ENCODE measurements at regions not wholly inside any gene's neighbourhood (a gene's known extent, or its start where the extent isn't known, plus 50 kb on each side); places are given as distances from the start of the nearest gene placed in this dataset.
"Not testable (repeated sequence)": the region's sequence is repeated elsewhere in the genome, so short reads cannot be mapped to it uniquely, and the experiment has no call there.

DNA sequence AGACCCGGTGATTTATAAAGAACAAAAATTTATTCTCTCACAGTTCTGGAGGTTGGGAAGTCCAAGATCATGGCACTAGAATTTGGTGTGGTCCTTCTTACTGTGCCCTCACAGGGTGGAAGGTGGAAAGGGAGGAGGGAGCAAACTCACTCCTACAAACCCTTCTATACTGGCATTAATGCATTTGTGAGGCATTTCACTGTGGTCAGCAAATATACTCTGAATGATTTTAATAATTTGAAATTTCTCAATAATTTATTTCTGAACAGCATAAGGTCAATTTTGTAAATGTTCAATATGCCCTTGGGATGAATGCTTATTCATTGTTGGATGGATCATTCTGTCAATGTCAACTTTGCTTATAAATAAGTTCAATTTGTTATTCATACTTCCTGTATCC is 120.6 kb downstream of the GATA6 start:
- WGBS, 2 donors, result 93 to 100% methylated on average over 1 of the region's 1 CpG
- H3K27ac ChIP-seq, result no peak overlapping the region
- H3K9me3 ChIP-seq, result no peaks in the 10 kb centered on the region
- no peaks in the 10 kb centered on the region for H3K36me3 ChIP-seq
- no peak for TF ChIP-seq POLR2A (IDR thresholded peaks at IDR 0.05)
- TF ChIP-seq CTCF (IDR thresholded peaks at IDR 0.05), result no peak
- no peak overlapping the region for H3K4me3 ChIP-seq (replicated peaks in 1 of 3)
- intact Hi-C loops (cut with DNase I), result no loop called here
- no peak for DNase-seq
- H3K4me1 ChIP-seq, result peaks cover 0 to 6% of the 10 kb centered on the region in 2 donors
- no peaks in the 10 kb centered on the region for H3K27me3 ChIP-seq

DNA sequence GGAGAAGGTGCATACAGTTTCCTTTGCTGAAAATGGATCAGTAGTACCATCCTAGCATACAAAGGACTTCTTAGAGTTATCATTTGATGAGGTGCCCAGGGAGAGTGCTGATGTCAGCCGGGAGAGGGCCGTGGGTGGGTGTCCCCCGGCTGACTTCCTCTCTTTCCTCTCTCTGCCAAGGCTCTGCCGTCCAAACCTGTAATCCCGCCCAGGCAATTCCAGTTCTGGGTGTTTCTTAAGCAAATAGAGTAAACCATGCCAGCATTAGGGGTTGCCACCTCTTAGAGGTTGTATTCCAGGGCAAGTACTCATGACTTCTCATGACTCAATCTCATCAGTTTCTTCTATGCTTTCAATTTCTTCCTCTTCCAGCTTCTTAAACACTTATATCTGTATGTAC is 117.2 kb downstream of the GATA6 start:
- no peaks in the 10 kb centered on the region for H3K27me3 ChIP-seq
- no peak for TF ChIP-seq POLR2A (IDR thresholded peaks at IDR 0.05)
- TF ChIP-seq CTCF (IDR thresholded peaks at IDR 0.05), result no peak
- H3K27ac ChIP-seq, result no peak overlapping the region
- H3K4me1 ChIP-seq, result peaks cover 0 to 6% of the 10 kb centered on the region in 2 donors
- intact Hi-C loops (cut with DNase I), result no loop called here
- H3K9me3 ChIP-seq, result no peaks in the 10 kb centered on the region
- WGBS, 2 donors, result 15 to 17% methylated on average over 5 of the region's 5 CpGs
- DNase-seq, result peak; percentile 17 to 51
- H3K4me3 ChIP-seq (replicated peaks in 1 of 3), result no peak overlapping the region
- H3K36me3 ChIP-seq, result no peaks in the 10 kb centered on the region

DNA sequence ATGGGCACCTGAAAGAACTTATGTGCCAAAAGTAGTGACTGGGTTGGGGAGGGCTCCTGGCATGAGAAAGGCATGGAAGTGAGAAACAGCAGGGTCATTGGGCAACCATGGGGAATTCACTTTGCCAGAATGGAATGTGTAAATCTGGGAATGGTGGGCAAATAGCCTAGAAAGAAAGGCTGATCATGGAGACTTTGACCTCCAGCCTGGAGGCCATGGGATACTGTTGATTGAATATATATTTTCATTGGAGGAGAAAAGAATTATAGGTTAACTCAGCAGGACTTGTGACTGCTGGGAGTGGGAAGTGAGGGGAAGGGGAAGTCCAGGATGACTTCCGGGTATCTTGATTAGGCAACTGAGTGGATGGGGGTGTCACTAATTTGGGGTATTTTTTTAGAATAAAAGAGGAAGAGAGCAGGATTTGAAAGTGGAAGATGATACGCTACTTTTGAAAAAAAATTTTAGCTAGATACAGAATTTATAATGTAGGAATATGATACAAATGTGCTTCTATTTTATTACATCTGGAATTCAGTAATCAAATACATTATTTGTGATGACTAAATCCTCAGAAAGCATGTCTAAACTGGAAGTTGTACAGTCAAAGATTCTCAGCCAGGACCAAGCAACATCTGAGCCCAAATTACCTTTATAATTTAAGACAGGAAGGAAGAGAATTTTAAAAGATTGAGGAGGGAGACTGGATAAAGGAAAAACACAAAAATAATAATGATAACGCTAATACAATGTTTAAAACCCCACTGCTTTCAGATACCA is 116.2 kb downstream of the GATA6 start:
- Histone ChIP-seq H3K4me3 (replicated peaks in 1 of 3) (no peak overlapping the region), H3K4me1 (peaks cover 0 to 6% of the 10 kb centered on the region in 2 donors), H3K36me3 (no peaks in the 10 kb centered on the region), H3K27ac (no peak overlapping the region), H3K9me3 (no peaks in the 10 kb centered on the region), H3K27me3 (no peaks in the 10 kb centered on the region)
- no peak for DNase-seq
- WGBS, 2 donors, result 68 to 81% methylated on average over 3 of the region's 3 CpGs
- intact Hi-C loops (cut with DNase I), result no loop called here
- no peak for TF ChIP-seq CTCF (IDR thresholded peaks at IDR 0.05)
- TF ChIP-seq POLR2A (IDR thresholded peaks at IDR 0.05), result no peak

DNA sequence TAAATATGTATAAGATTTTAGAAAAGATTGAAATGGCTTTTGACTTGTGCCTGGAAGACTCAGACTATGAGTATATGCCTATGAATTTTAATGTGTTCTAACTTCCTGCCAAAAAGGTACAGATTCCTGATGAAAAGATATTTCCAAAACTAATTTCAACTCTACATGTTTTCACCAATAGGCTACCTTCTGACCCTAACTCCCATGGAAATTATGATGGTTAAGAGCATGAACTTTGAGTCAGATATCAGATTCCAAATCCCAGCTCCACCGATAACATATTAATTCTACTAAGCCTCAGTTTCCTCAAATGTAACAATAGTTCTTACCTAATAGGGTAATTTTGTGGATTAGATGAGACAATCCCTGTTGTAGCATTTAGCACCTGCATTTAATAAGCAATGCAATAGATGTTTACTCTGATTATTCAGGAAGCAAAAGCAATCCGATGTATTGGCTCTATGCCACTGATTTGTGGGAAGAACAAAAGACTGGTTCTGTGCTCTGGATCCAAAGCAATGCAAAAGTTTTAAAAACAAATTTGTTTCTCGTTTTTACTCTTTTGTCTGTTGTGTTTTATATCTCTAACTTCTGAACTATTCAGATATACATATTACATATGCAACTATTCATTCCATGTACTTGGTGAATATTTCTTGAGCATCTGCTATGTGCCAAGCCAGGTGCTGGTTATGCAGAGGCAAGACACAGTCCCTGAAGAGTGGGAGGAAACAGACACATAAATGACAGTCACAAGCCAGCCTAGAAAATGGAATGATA is 115.4 kb downstream of the GATA6 start:
- H3K27me3 ChIP-seq, result no peaks in the 10 kb centered on the region
- no peak for DNase-seq

DNA sequence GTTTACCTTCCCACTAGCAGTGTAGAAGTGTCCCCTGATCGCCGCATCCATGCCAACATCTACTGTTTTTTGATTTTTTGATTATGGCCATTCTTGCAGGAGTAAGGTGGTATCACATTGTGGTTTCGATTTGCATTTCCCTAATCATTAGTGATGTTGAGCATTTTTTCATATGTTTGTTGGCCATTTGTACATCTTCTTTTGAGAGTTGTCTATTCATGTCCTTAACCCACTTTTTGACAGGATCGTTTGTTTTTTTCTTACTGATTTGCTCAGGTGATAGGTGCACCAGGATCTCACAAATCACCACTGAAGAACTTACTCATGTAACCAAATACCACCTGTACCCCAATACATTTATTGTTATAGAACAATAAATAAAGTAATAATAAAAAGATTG is 114.5 kb downstream of the GATA6 start:
- H3K4me3 ChIP-seq (replicated peaks in 1 of 3); H3K4me1 ChIP-seq; intact Hi-C loops (cut with DNase I); H3K27ac ChIP-seq; H3K9me3 ChIP-seq; H3K36me3 ChIP-seq; H3K27me3 ChIP-seq; DNase-seq: not testable (repeated sequence)
- WGBS, 2 donors, result 96 to 98% methylated on average over 4 of the region's 4 CpGs

More for the DNA sequence above, 115.4 kb downstream of the GATA6 start:
- H3K36me3 ChIP-seq, result no peaks in the 10 kb centered on the region
- intact Hi-C loops (cut with DNase I), result no loop called here
- H3K4me3 ChIP-seq (replicated peaks in 1 of 3), result no peak overlapping the region
- H3K9me3 ChIP-seq, result no peaks in the 10 kb centered on the region
- WGBS, 2 donors, result 68 to 70% methylated on average over 3 of the region's 3 CpGs
- no peak overlapping the region for H3K27ac ChIP-seq
- no peak for TF ChIP-seq CTCF (IDR thresholded peaks at IDR 0.05)
- no peak for TF ChIP-seq POLR2A (IDR thresholded peaks at IDR 0.05)
- peaks cover 0 to 6% of the 10 kb centered on the region in 2 donors for H3K4me1 ChIP-seq

Measured in thyroid gland (tissue), 4 donors.